H1 (cell line): ENCODE measurements at regions not wholly inside any gene's neighbourhood (a gene's known extent, or its start where the extent isn't known, plus 50 kb on each side); places are given as distances from the start of the nearest gene placed in this dataset.

Experiments used
- CTCF ChIA-PET: fragments of 300-600 bp; sonication (Branson Sonifier 250); formaldehyde crosslinking; loops from one replicate; lab custom pipeline; 2021; ENCODE audit not compliant: partially characterized antibody; lab: Charles Lee
- POLR2A ChIA-PET: fragments of 300-600 bp; sonication (Branson Sonifier 250); formaldehyde crosslinking; loops from one replicate; lab custom pipeline; 2021; ENCODE audit warnings: inconsistent platforms; ENCODE audit not compliant: partially characterized antibody; lab: Charles Lee
- DNase-seq, 2 experiments: peaks; one replicate each; pipeline versions ENCODE4 v3.0.0 to v3.0.0-alpha.2; 2010 to 2022; ENCODE audit warnings: low spot score in 2 of 2, low read depth in 1 of 2, mixed read lengths in 1 of 2
- FAIRE-seq: peaks from 2 replicates; lab custom pipeline; 2011; peaks lifted over from hg19 to GRCh38; lab: Jason Lieb, UNC
- H2AFZ ChIP-seq: 2 replicates; pipeline ENCODE4 v1.8.1; 2012; ENCODE audit warnings: low read length, inconsistent platforms
- H2AK5ac ChIP-seq: 2 replicates; pipeline ENCODE4 v1.6.1; 2013; ENCODE audit warnings: low read depth, low read length
- H2BK120ac ChIP-seq: replicated peaks from 2 replicates; pipeline ENCODE3; 2013; ENCODE audit warnings: low read depth, low read length, inconsistent platforms
- H2BK12ac ChIP-seq: 2 replicates; pipeline ENCODE4 v1.6.1; 2013; ENCODE audit warnings: low read depth, low read length
- H2BK15ac ChIP-seq: 2 replicates; pipeline ENCODE4 v1.6.1; 2013; ENCODE audit warnings: low read length
- H2BK20ac ChIP-seq: 2 replicates; pipeline ENCODE4 v1.6.1; 2013; ENCODE audit warnings: low read length
- H2BK5ac ChIP-seq: 2 replicates; pipeline ENCODE4 v1.6.1; 2013; ENCODE audit warnings: low read depth, low read length
- H3K14ac ChIP-seq: 2 replicates; pipeline ENCODE4 v1.6.1; 2013; ENCODE audit warnings: inconsistent platforms; ENCODE audit not compliant: insufficient read length
- H3K18ac ChIP-seq: 2 replicates; pipeline ENCODE4 v1.6.1; 2013; ENCODE audit warnings: low read length; ENCODE audit errors: extremely low read depth
- H3K23ac ChIP-seq: 2 replicates; pipeline ENCODE4 v1.6.1; 2013; ENCODE audit warnings: inconsistent platforms; ENCODE audit not compliant: insufficient read length
- H3K23me2 ChIP-seq: 2 replicates; pipeline ENCODE4 v1.6.1; 2013; ENCODE audit warnings: low read depth, low read length
- H3K27ac ChIP-seq: 2 replicates; pipeline ENCODE4 v1.6.1; 2011; ENCODE audit warnings: low read depth, low read length, inconsistent platforms
- H3K27me3 ChIP-seq, 4 experiments: replicated peaks in 1 of 4; 1 replicate in 1 of 4; 2 replicates in 3 of 4; pipeline versions ENCODE4 v1.6.1 to v1.8.1; 2011 to 2013; ENCODE audit warnings: low read length in 3 of 4, mild to moderate bottlenecking in 3 of 4, inconsistent platforms in 2 of 4, mixed read lengths in 2 of 4, moderate library complexity in 1 of 4; ENCODE audit not compliant: control insufficient read depth in 3 of 4, insufficient read depth in 3 of 4; ENCODE audit errors: extremely low read depth in 1 of 4
- H3K36me3 ChIP-seq, 4 experiments: 2 replicates each; pipeline versions ENCODE4 v1.6.1 to v1.8.1; 2011 to 2013; ENCODE audit warnings: mild to moderate bottlenecking in 4 of 4, low read length in 3 of 4, moderate library complexity in 2 of 4, control low read depth in 1 of 4, inconsistent platforms in 1 of 4; ENCODE audit not compliant: insufficient read depth in 4 of 4, control insufficient read depth in 2 of 4
- H3K4ac ChIP-seq: replicated peaks from 2 replicates; pipeline ENCODE3; 2013; ENCODE audit warnings: low read length, low read depth, mixed read lengths, inconsistent platforms; ENCODE audit not compliant: insufficient read length
- H3K4me1 ChIP-seq, 4 experiments: replicated peaks in 1 of 4; 1 replicate in 1 of 4; 2 replicates in 3 of 4; pipeline versions ENCODE4 v1.6.1 to v1.8.1; 2011 to 2013; ENCODE audit warnings: low read length in 3 of 4, inconsistent platforms in 2 of 4, mixed read lengths in 1 of 4; ENCODE audit not compliant: insufficient read depth in 4 of 4, control insufficient read depth in 3 of 4
- H3K4me2 ChIP-seq, 2 experiments: 2 replicates each; pipeline versions ENCODE4 v1.6.1 to v1.8.1; 2011 to 2013; ENCODE audit warnings: low read depth in 2 of 2, low read length in 2 of 2, control low read depth in 1 of 2, inconsistent platforms in 1 of 2, mild to moderate bottlenecking in 1 of 2; ENCODE audit not compliant: insufficient read depth in 1 of 2
- H3K4me3 ChIP-seq, 4 experiments: fragments of 200-600, 300-600 bp in 1 of 4; sonication (generic), shearing (Covaris generic), sonication (Bioruptor Twin) in 1 of 4; 2 replicates each; pipeline versions ENCODE4 v1.5.1 to v1.8.1; 2011 to 2016; ENCODE audit warnings: low read length in 4 of 4, low read depth in 3 of 4, control low read depth in 2 of 4, inconsistent platforms in 2 of 4, mild to moderate bottlenecking in 2 of 4, mixed read lengths in 1 of 4, moderate library complexity in 1 of 4; ENCODE audit not compliant: insufficient read depth in 2 of 4; ENCODE audit errors: extremely low read depth in 1 of 4
- H3K56ac ChIP-seq: replicated peaks from 2 replicates; pipeline ENCODE3; 2013; ENCODE audit warnings: low read depth, mild to moderate bottlenecking, mixed read lengths, low read length, inconsistent platforms; ENCODE audit not compliant: insufficient read length
- H3K79me1 ChIP-seq: 2 replicates; pipeline ENCODE4 v1.6.1; 2013; ENCODE audit warnings: low read depth, low read length, control low read depth
- H3K79me2 ChIP-seq, 2 experiments: 2 replicates each; pipeline versions ENCODE4 v1.6.1 to v1.8.1; 2012 to 2013; ENCODE audit warnings: low read length in 2 of 2, mild to moderate bottlenecking in 2 of 2, inconsistent platforms in 1 of 2; ENCODE audit not compliant: insufficient read depth in 2 of 2, control insufficient read depth in 1 of 2
- H3K9ac ChIP-seq, 4 experiments: replicated peaks in 1 of 4; 1 replicate in 1 of 4; 2 replicates in 3 of 4; pipeline versions ENCODE4 v1.6.1 to v1.8.1; 2011 to 2013; ENCODE audit warnings: low read depth in 3 of 4, low read length in 3 of 4, control low read depth in 2 of 4, mild to moderate bottlenecking in 2 of 4, moderate library complexity in 2 of 4, inconsistent platforms in 1 of 4; ENCODE audit errors: extremely low read depth in 1 of 4
- H3K9me3 ChIP-seq, 2 experiments: 2 replicates each; pipeline versions ENCODE4 v1.6.1 to v1.8.1; 2012 to 2013; ENCODE audit warnings: mild to moderate bottlenecking in 2 of 2, moderate library complexity in 2 of 2, control low read depth in 1 of 2, inconsistent platforms in 1 of 2, low read depth in 1 of 2, low read length in 1 of 2, mixed read lengths in 1 of 2; ENCODE audit not compliant: insufficient read depth in 2 of 2
- H4K20me1 ChIP-seq, 2 experiments: replicated peaks in 1 of 2; 2 replicates each; pipeline versions ENCODE3 to v1.8.1; 2011 to 2013; ENCODE audit warnings: inconsistent platforms in 2 of 2, low read length in 2 of 2, mild to moderate bottlenecking in 1 of 2; ENCODE audit not compliant: insufficient read depth in 2 of 2, control insufficient read depth in 1 of 2
- H4K5ac ChIP-seq: 2 replicates; pipeline ENCODE4 v1.6.1; 2013; ENCODE audit warnings: low read length, low read depth, mixed read lengths, inconsistent platforms; ENCODE audit not compliant: insufficient read length
- H4K8ac ChIP-seq: 2 replicates; pipeline ENCODE4 v1.8.0; 2013; ENCODE audit warnings: mild to moderate bottlenecking, moderate library complexity, low read length, inconsistent platforms; ENCODE audit not compliant: insufficient read depth; ENCODE audit errors: extremely low read depth
- H4K91ac ChIP-seq: replicated peaks from 2 replicates; pipeline ENCODE3; 2013; ENCODE audit warnings: low read length, mixed read lengths, inconsistent platforms; ENCODE audit not compliant: insufficient read length
- ATF3 ChIP-seq: IDR thresholded peaks from 2 replicates; pipeline ENCODE4 v1.6.1; 2011; ENCODE audit warnings: low read depth, mild to moderate bottlenecking, low read length; ENCODE audit not compliant: insufficient read depth
- FOSL1 ChIP-seq: IDR thresholded peaks from 2 replicates; pipeline ENCODE4 v1.6.1; 2011; ENCODE audit warnings: mild to moderate bottlenecking, low read depth, low read length, moderate library complexity; ENCODE audit not compliant: insufficient read depth
- JUN ChIP-seq: IDR thresholded peaks from 2 replicates; pipeline ENCODE4 v1.6.1; 2011; ENCODE audit warnings: low read depth, mild to moderate bottlenecking, improper control_type of control experiment, low read length
- KDM5A ChIP-seq: fragments of 200-600 bp; IDR thresholded peaks from 2 replicates; pipeline ENCODE4 v1.7.1; 2012; ENCODE audit warnings: mild to moderate bottlenecking, low read length, inconsistent platforms, mixed read lengths
- MAX ChIP-seq: IDR thresholded peaks from 2 replicates; pipeline ENCODE4 v1.6.1; 2012; ENCODE audit warnings: inconsistent platforms
- POLR2AphosphoS5 ChIP-seq: IDR thresholded peaks from 2 replicates; pipeline ENCODE4 v1.6.1; 2011; ENCODE audit warnings: low read depth, low read length
- SRF ChIP-seq: IDR thresholded peaks from 2 replicates; pipeline ENCODE4 v1.6.1; 2011; ENCODE audit warnings: mild to moderate bottlenecking, low read depth, low read length, moderate library complexity
- TAF7 ChIP-seq: optimal IDR thresholded peaks from 2 replicates; pipeline ENCODE3; 2011; ENCODE audit warnings: low read depth, mild to moderate bottlenecking, inconsistent platforms, low read length, moderate library complexity, borderline replicate concordance
- USF2 ChIP-seq: IDR thresholded peaks from 2 replicates; pipeline ENCODE4 v1.6.1; 2011; ENCODE audit warnings: low read length, improper control_type of control experiment
- WGBS, 2 experiments: shearing (Covaris generic) in 1 of 2; methylation state at CpG; one replicate each; pipeline versions ENCODE4 v1.1.6 to v1.1.7; 2013 to 2015; ENCODE audit warnings: low lambda C conversion rate in 2 of 2, mixed read lengths in 2 of 2, inconsistent platforms in 1 of 2, low coverage in 1 of 2, missing lambda C conversion rate in 1 of 2; ENCODE audit not compliant: insufficient replicate concordance in 2 of 2, insufficient coverage in 1 of 2, insufficient read length in 1 of 2; ENCODE audit errors: extremely low coverage in 1 of 2, missing lambda C conversion rate in 1 of 2; 5-methylcytosine and 5-hydroxymethylcytosine counted together

- no peak for DNase-seq
- H3K56ac ChIP-seq, result no peak overlapping the region
- H3K4me1 ChIP-seq, result no peaks in the 10 kb centered on the region
- H3K36me3 ChIP-seq, result no peaks in the 10 kb centered on the region
- H2AFZ ChIP-seq, result no peak overlapping the region
- no peak overlapping the region for H2AK5ac ChIP-seq
- no peak overlapping the region for H2BK20ac ChIP-seq
- no peaks in the 10 kb centered on the region for H3K27me3 ChIP-seq
- H3K18ac ChIP-seq, result no peak overlapping the region
- no peak overlapping the region for H3K9ac ChIP-seq
- H3K79me1 ChIP-seq, result no peaks in the 10 kb centered on the region
- WGBS, 2 experiments, result 86% methylated on average over 5 of the region's 5 CpGs; no CpG with 5 or more reads in 1 of the 2 experiments
- H4K91ac ChIP-seq, result no peak overlapping the region
- H3K4me3 ChIP-seq, result no peak overlapping the region
- H3K4ac ChIP-seq, result no peak overlapping the region
- H3K79me2 ChIP-seq, result no peaks in the 10 kb centered on the region
- no peak overlapping the region for H2BK12ac ChIP-seq
- H3K4me2 ChIP-seq, result no peak overlapping the region
- no peak for FAIRE-seq
- CTCF ChIA-PET, result interaction anchor here (0.8 to 1.8 kb wide), 5 partner anchors 9 to 44 kb away, joined by 3 to 7 read pairs (median 3); no protein-coding TSS in a partner anchor
- no peak overlapping the region for H2BK120ac ChIP-seq
- no peak overlapping the region for H3K23ac ChIP-seq
- TF ChIP-seq ATF3, result no peak
- TF ChIP-seq KDM5A, result no peak
- no peak for TF ChIP-seq TAF7
- TF ChIP-seq SRF, result no peak
- no peak for TF ChIP-seq JUN
- TF ChIP-seq FOSL1, result no peak
- TF ChIP-seq MAX, result no peak
- TF ChIP-seq USF2, result no peak
- no peak for TF ChIP-seq POLR2AphosphoS5
- peaks cover 23 to 41% of the 10 kb centered on the region in 2 experiments; a peak in 3 of 4 replicates for H3K9me3 ChIP-seq
- no peak overlapping the region for H3K27ac ChIP-seq
- H4K20me1 ChIP-seq, result no peaks in the 10 kb centered on the region
- no peak overlapping the region for H3K14ac ChIP-seq
- POLR2A ChIA-PET, result no interaction called here
- H3K23me2 ChIP-seq, result no peaks in the 10 kb centered on the region
- H4K5ac ChIP-seq, result no peak overlapping the region
- no peak overlapping the region for H2BK5ac ChIP-seq
- H2BK15ac ChIP-seq, result no peak overlapping the region
- no peak overlapping the region for H4K8ac ChIP-seq
These were observed 72.1 kb downstream of the RSL24D1 start for GRCh38 chr15:55124616-55125015.
